Activated CD8-positive, alpha-beta T cell treated with anti-CD3 and anti-CD28 coated beads for 36 hours (primary cell): ENCODE measurements at regions not wholly inside any gene's neighbourhood (a gene's known extent, or its start where the extent isn't known, plus 50 kb on each side); places are given as distances from the start of the nearest gene placed in this dataset.

Source experiments
- ATAC-seq: fragments of 200-7000 bp; cut with Tn5 transposase; one replicate; pipeline ENCODE4 v1.10.0; 2021; ENCODE audit warnings: mild to moderate bottlenecking, moderate library complexity
- CTCF ChIA-PET: fragments of 350-600 bp; sonication (Branson Sonifier 250); formaldehyde crosslinking; loops from one replicate; lab custom pipeline; 2021; ENCODE audit warnings: antibody characterized with exemption; lab: Charles Lee
- POLR2A ChIA-PET: fragments of 350-600 bp; sonication (Branson Sonifier 250); formaldehyde crosslinking; loops from one replicate; lab custom pipeline; 2021; ENCODE audit warnings: antibody characterized with exemption; lab: Charles Lee
- DNase-seq: peaks from one replicate; pipeline ENCODE4 v3.0.0-alpha.2; 2020
- H3K27ac Mint-ChIP-seq: one replicate; pipeline ENCODE4 v1.8.0; 2021; ENCODE audit warnings: mild to moderate bottlenecking, mixed read lengths
- H3K27me3 Mint-ChIP-seq: one replicate; pipeline ENCODE4 v1.8.0; 2021; ENCODE audit warnings: mixed read lengths
- H3K36me3 Mint-ChIP-seq: one replicate; pipeline ENCODE4 v1.8.0; 2021; ENCODE audit warnings: low read depth, mixed read lengths
- H3K4me1 Mint-ChIP-seq: one replicate; pipeline ENCODE4 v1.8.0; 2021; ENCODE audit warnings: low read depth, mixed read lengths
- H3K4me3 Mint-ChIP-seq: one replicate; pipeline ENCODE4 v1.8.0; 2021; ENCODE audit warnings: mild to moderate bottlenecking, moderate library complexity, mixed read lengths
- H3K9me3 Mint-ChIP-seq: one replicate; pipeline ENCODE4 v1.8.0; 2021; ENCODE audit warnings: mixed read lengths
- intact Hi-C: fragments of 100-400 bp; cut with micrococcal nuclease; formaldehyde crosslinking; loops from one replicate; pipeline ENCODE4 v1.10.0; 2022
- TF ChIP-seq, protein P1 (sequence below): fragments of 200-600 bp; IDR thresholded peaks from one replicate; pipeline ENCODE4 v1.8.0; 2022; ENCODE audit warnings: antibody characterized with exemption, mild to moderate bottlenecking

DNA sequence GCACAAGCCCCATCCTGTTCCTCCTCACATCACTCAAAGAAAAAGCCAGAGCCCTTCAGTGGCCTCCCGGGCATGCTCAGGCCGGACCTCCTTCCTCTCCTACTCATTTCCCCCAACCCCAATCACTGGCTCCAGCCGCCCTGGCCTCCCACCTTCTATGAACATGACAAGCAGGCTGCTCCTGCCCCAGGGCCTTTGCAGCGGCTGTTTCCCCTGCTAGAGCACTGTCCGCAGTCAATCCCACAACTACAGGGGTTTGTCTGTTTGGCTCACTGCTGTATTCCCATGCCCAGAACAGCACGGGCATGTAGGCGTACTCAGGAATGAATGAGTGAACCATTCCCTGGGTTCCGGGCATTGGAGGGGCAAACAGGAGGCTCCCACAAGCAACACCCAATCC lies 139.8 kb upstream of the PRR20G start:
- ChIA-PET POLR2A (interaction anchor here (0.6 kb wide), 1 partner anchor 300 kb away, joined by 3 read pairs; no protein-coding TSS in a partner anchor), CTCF (no interaction called here)
- Mint-ChIP-seq H3K4me1 (no peaks in the 10 kb centered on the region), H3K36me3 (no peaks in the 10 kb centered on the region), H3K27me3 (peaks cover 27% of the 10 kb centered on the region), H3K27ac (no peak overlapping the region), H3K9me3 (no peaks in the 10 kb centered on the region), H3K4me3 (no peak overlapping the region)
- no peak for ATAC-seq
- intact Hi-C loops, result no loop called here
- TF ChIP-seq, protein P1, sequence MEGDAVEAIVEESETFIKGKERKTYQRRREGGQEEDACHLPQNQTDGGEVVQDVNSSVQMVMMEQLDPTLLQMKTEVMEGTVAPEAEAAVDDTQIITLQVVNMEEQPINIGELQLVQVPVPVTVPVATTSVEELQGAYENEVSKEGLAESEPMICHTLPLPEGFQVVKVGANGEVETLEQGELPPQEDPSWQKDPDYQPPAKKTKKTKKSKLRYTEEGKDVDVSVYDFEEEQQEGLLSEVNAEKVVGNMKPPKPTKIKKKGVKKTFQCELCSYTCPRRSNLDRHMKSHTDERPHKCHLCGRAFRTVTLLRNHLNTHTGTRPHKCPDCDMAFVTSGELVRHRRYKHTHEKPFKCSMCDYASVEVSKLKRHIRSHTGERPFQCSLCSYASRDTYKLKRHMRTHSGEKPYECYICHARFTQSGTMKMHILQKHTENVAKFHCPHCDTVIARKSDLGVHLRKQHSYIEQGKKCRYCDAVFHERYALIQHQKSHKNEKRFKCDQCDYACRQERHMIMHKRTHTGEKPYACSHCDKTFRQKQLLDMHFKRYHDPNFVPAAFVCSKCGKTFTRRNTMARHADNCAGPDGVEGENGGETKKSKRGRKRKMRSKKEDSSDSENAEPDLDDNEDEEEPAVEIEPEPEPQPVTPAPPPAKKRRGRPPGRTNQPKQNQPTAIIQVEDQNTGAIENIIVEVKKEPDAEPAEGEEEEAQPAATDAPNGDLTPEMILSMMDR, result no peak
- DNase-seq, result no peak

DNA sequence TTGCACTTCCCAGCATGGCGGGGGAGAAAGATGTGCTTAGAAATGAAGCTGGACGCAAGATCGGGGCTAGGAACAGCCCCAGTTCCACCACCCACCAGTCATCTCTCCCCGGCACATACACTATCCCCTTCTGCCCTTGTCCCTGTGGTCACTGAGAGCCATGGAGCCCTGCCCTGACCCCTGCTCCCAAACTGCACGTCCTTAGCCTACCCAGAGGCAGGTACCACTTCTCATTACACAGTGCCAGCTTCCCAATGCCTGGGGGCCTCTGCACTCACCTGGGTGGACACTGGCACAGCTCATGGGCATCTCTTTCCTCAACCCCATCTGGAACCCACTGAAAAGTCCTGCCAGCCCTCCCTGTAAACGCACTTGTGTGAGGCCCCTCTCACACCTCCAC lies 139.3 kb upstream of the PRR20G start:
- POLR2A ChIA-PET, result no interaction called here
- Mint-ChIP-seq H3K27me3 (peaks cover 28% of the 10 kb centered on the region), H3K4me3 (no peak overlapping the region), H3K27ac (no peak overlapping the region), H3K9me3 (no peaks in the 10 kb centered on the region), H3K36me3 (no peaks in the 10 kb centered on the region), H3K4me1 (no peaks in the 10 kb centered on the region)
- DNase-seq, result no peak
- intact Hi-C loops, result no loop called here
- no peak for ATAC-seq
- TF ChIP-seq, protein P1, result no peak
- CTCF ChIA-PET, result no interaction called here

DNA sequence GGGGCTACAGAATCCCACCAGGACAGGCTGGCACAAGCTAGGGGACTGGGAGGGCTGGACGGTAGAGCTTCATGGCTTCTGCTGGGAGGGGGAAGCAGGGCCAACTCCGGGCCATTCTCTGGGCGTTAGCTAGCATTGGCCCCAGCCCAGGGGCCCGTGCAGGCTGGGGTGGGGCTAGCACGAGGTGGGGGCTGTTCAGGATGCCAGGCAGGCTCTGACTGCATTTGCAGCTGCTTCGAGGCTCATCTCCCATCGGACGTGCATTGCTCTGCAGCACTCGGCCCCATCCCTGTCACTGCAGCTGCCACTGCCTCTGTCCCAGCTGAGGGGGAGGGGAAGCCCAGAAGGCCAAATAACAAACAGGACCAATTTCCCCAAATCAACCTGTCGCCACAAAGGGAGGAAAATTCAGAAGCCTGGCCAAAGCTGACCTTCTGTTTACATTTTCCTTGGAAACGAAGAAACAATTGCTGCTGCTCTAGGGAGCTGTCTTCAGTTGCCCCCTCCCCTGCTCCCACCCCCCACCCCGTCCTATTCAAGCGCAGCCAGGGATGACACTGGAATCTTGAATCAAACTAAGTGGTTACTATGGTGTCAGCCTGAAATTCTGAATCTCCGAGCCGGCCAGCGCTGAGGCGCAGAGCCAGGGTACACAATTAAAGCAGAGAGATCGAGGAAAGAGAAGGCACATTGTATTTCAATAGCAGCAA lies 138.8 kb upstream of the PRR20G start:
- DNase-seq (no peak), ATAC-seq (no peak)
- intact Hi-C loops, result no loop called here
- ChIA-PET CTCF (no interaction called here), POLR2A (no interaction called here)
- H3K4me1 Mint-ChIP-seq, result no peaks in the 10 kb centered on the region
- H3K27me3 Mint-ChIP-seq, result peaks cover 31% of the 10 kb centered on the region
- no peak overlapping the region for H3K27ac Mint-ChIP-seq
- TF ChIP-seq, protein P1, result no peak
- H3K9me3 Mint-ChIP-seq, result no peaks in the 10 kb centered on the region
- H3K36me3 Mint-ChIP-seq, result no peaks in the 10 kb centered on the region
- no peak overlapping the region for H3K4me3 Mint-ChIP-seq

DNA sequence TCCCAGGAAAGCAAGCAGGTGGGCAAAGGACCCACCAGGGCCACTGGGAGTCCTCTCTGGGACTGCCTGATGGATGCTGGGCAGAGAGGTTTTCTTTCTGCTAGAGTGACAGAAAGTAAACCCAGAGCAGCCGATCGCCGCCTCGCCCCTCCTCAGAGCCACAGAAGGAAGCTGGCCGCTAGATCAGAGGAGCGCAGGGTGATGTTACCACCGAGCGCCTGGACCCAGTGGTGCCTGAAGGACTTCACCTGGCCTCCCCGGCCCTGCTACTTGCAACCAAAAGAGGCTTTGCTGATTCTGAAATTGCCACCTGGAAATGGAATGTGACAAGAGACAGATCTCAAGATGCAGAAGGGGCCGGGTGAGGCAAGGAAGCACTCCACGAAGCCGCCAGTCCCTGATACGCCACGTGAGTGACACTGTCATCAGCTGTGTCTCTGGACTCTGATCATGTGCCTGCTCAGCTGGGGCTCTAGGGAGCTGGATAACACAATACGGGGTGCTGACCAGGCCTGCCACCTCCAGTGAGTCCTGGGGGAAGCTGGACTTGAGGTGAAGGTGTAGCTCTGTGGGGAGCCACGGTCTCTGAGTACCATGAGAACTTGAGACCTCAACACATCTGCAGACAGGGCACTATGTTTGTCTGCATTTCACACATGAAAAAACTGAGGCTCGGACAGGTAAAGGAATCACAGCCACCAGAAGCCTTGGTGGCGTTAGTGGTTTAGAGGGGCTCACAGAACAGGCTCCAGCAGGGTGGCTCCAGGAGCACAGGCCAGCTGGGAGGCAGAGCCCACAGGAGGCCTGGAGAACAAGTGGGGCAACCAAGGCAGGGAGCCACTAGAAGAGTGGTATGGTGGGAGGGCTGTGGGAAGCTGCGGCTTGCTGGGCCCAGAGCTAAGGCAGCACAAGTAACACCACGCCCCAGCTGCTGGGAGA lies 137.9 kb upstream of the PRR20G start:
- TF ChIP-seq, protein P1, result no peak
- POLR2A ChIA-PET, result no interaction called here
- Mint-ChIP-seq H3K27ac (no peak overlapping the region), H3K36me3 (no peaks in the 10 kb centered on the region), H3K27me3 (peaks cover 28% of the 10 kb centered on the region), H3K9me3 (no peaks in the 10 kb centered on the region), H3K4me3 (no peak overlapping the region), H3K4me1 (no peaks in the 10 kb centered on the region)
- no peak for ATAC-seq
- no peak for DNase-seq
- CTCF ChIA-PET, result no interaction called here
- intact Hi-C loops, result no loop called here
